ENCODE measurements at regions not wholly inside any gene's neighbourhood (a gene's known extent, or its start where the extent isn't known, plus 50 kb on each side); places are given as distances from the start of the nearest gene placed in this dataset.

- H3K4me1 ChIP-seq = peaks cover 0 to 10% (median 9%) of the 10 kb centered on the region in 4 donors
- H3K36me3 ChIP-seq = no peaks in the 10 kb centered on the region
- peak; percentile 72 to 88 for DNase-seq
- peak; percentile 97 to 99 for TF ChIP-seq CTCF (IDR thresholded peaks at IDR 0.05)
- H3K27me3 ChIP-seq = peaks cover 0 to 27% of the 10 kb centered on the region in 2 donors
- H3K27ac ChIP-seq = no peak overlapping the region
- H3K9me3 ChIP-seq = no peaks in the 10 kb centered on the region
- no peak overlapping the region for H3K4me3 ChIP-seq
- intact Hi-C loops (cut with DNase I; ENCODE audit: low total_unique reads) = loop anchor here (5.0 to 10.0 kb wide), 4 partner anchors 74 to 431 kb away; no protein-coding TSS in a partner anchor
Measured at GRCh38 chr22:23385678-23386631, 194.1 kb downstream of the IGLL1 start.

DNA sequence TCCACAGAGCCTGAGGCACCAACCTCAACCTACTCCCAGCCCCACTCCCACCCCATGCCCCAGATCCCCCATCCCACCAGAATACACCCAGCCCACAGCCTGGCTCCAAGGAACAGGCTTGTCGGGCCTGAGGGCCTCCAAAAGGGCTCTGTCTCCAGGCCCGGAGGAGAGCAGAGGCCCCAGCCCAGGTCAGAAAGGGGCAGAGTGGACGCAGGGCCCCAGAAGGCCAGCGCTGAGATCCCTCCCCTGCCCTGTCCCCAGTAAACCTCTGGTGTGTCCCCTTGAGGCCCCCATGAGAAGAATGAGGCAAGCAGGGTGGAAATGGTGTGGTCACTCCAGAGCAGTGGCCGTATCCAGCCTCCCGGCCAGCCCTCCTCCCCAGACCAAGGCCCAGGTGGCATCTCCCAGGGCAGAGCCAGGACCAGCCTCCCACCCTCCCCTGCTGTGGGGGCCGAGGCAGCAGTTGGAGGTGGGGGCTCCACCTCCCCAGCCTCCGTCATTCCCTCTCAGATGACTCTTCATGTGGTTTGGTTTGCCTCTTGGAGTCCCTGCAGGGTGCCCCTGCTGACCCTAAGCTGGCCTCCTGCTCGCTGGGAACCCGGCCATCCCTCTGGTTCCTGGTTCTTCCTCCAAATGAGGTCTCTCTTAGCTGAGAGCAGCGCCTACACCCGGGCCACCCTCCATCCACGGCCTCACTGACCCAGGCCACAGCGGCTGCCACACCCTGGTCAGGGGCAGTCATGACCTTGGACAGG lies 195.0 kb downstream of the IGLL1 start:
- intact Hi-C loops (cut with DNase I; ENCODE audit: low total_unique reads) = loop anchor here (5.0 to 10.0 kb wide), 4 partner anchors 73 to 430 kb away; no protein-coding TSS in a partner anchor
- Histone ChIP-seq H3K4me1 (peaks cover 0 to 10% (median 9%) of the 10 kb centered on the region in 4 donors), H3K4me3 (no peak overlapping the region), H3K9me3 (no peaks in the 10 kb centered on the region), H3K27ac (no peak overlapping the region), H3K27me3 (peaks cover 0 to 30% of the 10 kb centered on the region in 2 donors), H3K36me3 (no peaks in the 10 kb centered on the region)
- DNase-seq = peak in 1 of 2 donors; percentile 59
- no peak for TF ChIP-seq CTCF (IDR thresholded peaks at IDR 0.05)

- Histone ChIP-seq H3K9me3 (no peaks in the 10 kb centered on the region), H3K27me3 (peaks cover 0 to 30% of the 10 kb centered on the region in 2 donors), H3K4me3 (no peak overlapping the region), H3K27ac (no peak overlapping the region), H3K4me1 (peaks cover 0 to 10% (median 9%) of the 10 kb centered on the region in 4 donors), H3K36me3 (no peaks in the 10 kb centered on the region)
- intact Hi-C loops (cut with DNase I; ENCODE audit: low total_unique reads) = loop anchor here (10.0 kb wide), 2 partner anchors 150 to 430 kb away; no protein-coding TSS in a partner anchor
- peak; percentile 19 to 56 for DNase-seq
- no peak for TF ChIP-seq CTCF (IDR thresholded peaks at IDR 0.05)
Measured at GRCh38 chr22:23384431-23384830, 195.7 kb downstream of the IGLL1 start.

GRCh38 chr22:23383491-23384361 lies 196.4 kb downstream of the IGLL1 start:
- peak; percentile 33 to 76 for DNase-seq
- no peaks in the 10 kb centered on the region for H3K9me3 ChIP-seq
- H3K4me1 ChIP-seq = peaks cover 0 to 10% (median 9%) of the 10 kb centered on the region in 4 donors
- peaks cover 0 to 34% of the 10 kb centered on the region in 2 donors for H3K27me3 ChIP-seq
- no peak for TF ChIP-seq CTCF (IDR thresholded peaks at IDR 0.05)
- intact Hi-C loops (cut with DNase I; ENCODE audit: low total_unique reads) = loop anchor here (10.0 kb wide), 2 partner anchors 151 to 429 kb away; no protein-coding TSS in a partner anchor
- no peak overlapping the region for H3K27ac ChIP-seq
- H3K4me3 ChIP-seq = no peak overlapping the region
- no peaks in the 10 kb centered on the region for H3K36me3 ChIP-seq

Measured in tibial artery (tissue), 4 donors.